ENCODE measurements at regions not wholly inside any gene's neighbourhood (a gene's known extent, or its start where the extent isn't known, plus 50 kb on each side); places are given as distances from the start of the nearest gene placed in this dataset.

GRCh38 chr1:59236721-59237545, 60.0 kb upstream of the FGGY start:
- DNase-seq (ENCODE audit: low spot score) (no peak), FAIRE-seq (no peak)

- DNase-seq (ENCODE audit: low spot score) (peak; percentile 55), FAIRE-seq (no peak)
Observed at GRCh38 chr1:59237900-59238299, 59.0 kb upstream of the FGGY start.

GRCh38 chr1:59238333-59238934, 58.5 kb upstream of the FGGY start:
- DNase-seq (ENCODE audit: low spot score), result no peak
- no peak for FAIRE-seq

- DNase-seq (ENCODE audit: low spot score) (no peak), FAIRE-seq (no peak)
Observed at GRCh38 chr1:59238993-59239392, 57.9 kb upstream of the FGGY start.

GRCh38 chr1:59241909-59242308, 55.0 kb upstream of the FGGY start:
- DNase-seq (ENCODE audit: low spot score) (no peak), FAIRE-seq (no peak)

- DNase-seq (ENCODE audit: low spot score) (no peak), FAIRE-seq (no peak)
Observed at GRCh38 chr1:59242370-59242769, 54.5 kb upstream of the FGGY start.

GRCh38 chr1:59243550-59243949, 53.3 kb upstream of the FGGY start:
- DNase-seq (ENCODE audit: low spot score), result no peak
- FAIRE-seq, result no peak

- DNase-seq (ENCODE audit: low spot score) (no peak), FAIRE-seq (no peak)
Observed at GRCh38 chr1:59243978-59244377, 52.9 kb upstream of the FGGY start.

GRCh38 chr1:59244891-59245290, 52.0 kb upstream of the FGGY start:
- FAIRE-seq (no peak), DNase-seq (ENCODE audit: low spot score) (no peak)
